ENCODE measurements at regions not wholly inside any gene's neighbourhood (a gene's known extent, or its start where the extent isn't known, plus 50 kb on each side); places are given as distances from the start of the nearest gene placed in this dataset.

DNA sequence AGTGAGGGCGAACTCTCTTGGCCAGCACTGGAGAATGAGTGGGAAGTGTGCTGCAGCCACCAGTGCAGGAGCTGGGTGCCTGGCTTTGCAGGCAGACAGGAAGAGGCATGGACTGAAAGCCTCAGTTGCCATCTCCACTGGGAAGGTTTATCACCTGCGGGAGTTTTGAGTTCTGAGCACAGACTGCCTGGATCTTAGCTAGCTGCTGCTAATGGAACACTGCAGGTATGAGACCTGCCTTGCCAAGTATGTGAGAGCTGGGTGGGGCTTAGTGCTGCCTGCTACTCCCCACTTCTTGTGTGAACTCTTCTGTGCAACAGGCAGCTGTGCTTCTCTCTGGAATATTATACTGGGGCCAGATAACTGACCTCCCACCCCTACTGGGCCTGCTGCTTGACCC, 424.1 kb downstream of the TLR4 start:
- no peaks in the 10 kb centered on the region for H3K9me2 ChIP-seq (ENCODE audit: insufficient read depth, low read length)
- no peak overlapping the region for H3K4me2 ChIP-seq (ENCODE audit: low read length)
- H3K27me3 ChIP-seq (ENCODE audit: insufficient read depth, low read depth, low read length) = no peaks in the 10 kb centered on the region
- no peak overlapping the region for H3K4me3 ChIP-seq (ENCODE audit: low read length)
- no peaks in the 10 kb centered on the region for H3K36me3 ChIP-seq (ENCODE audit: insufficient read depth, low read length)
- H2AFZ ChIP-seq (ENCODE audit: low read depth, low read length) = no peak overlapping the region
- H3K27ac ChIP-seq (ENCODE audit: low read length) = no peak overlapping the region
- H3K9me3 ChIP-seq (ENCODE audit: low read length) = no peaks in the 10 kb centered on the region
- no peak for TF ChIP-seq POLR2AphosphoS5 (IDR thresholded peaks at IDR 0.05)
- TF ChIP-seq, protein P1, sequence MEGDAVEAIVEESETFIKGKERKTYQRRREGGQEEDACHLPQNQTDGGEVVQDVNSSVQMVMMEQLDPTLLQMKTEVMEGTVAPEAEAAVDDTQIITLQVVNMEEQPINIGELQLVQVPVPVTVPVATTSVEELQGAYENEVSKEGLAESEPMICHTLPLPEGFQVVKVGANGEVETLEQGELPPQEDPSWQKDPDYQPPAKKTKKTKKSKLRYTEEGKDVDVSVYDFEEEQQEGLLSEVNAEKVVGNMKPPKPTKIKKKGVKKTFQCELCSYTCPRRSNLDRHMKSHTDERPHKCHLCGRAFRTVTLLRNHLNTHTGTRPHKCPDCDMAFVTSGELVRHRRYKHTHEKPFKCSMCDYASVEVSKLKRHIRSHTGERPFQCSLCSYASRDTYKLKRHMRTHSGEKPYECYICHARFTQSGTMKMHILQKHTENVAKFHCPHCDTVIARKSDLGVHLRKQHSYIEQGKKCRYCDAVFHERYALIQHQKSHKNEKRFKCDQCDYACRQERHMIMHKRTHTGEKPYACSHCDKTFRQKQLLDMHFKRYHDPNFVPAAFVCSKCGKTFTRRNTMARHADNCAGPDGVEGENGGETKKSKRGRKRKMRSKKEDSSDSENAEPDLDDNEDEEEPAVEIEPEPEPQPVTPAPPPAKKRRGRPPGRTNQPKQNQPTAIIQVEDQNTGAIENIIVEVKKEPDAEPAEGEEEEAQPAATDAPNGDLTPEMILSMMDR (IDR thresholded peaks at IDR 0.05; ENCODE audit: poor library complexity, severe bottlenecking) = no peak
- TF ChIP-seq SMC3 (conservative IDR thresholded peaks at IDR 0.05; ENCODE audit: poor library complexity) = no peak
- TF ChIP-seq EP300 (conservative IDR thresholded peaks at IDR 0.05; ENCODE audit: poor library complexity, severe bottlenecking) = no peak
- TF ChIP-seq RAD21 (conservative IDR thresholded peaks at IDR 0.05) = no peak
- TF ChIP-seq MXI1 (conservative IDR thresholded peaks at IDR 0.05; ENCODE audit: poor library complexity, severe bottlenecking) = no peak
- TF ChIP-seq REST (IDR thresholded peaks at IDR 0.05; ENCODE audit: borderline replicate concordance) = no peak
- no peaks in the 10 kb centered on the region for H3K79me2 ChIP-seq (replicated peaks; ENCODE audit: insufficient read depth, low read length)
- no peaks in the 10 kb centered on the region for H4K20me1 ChIP-seq (ENCODE audit: insufficient read depth)
- no peak overlapping the region for H3K9ac ChIP-seq (ENCODE audit: low read length)
- no peaks in the 10 kb centered on the region for H3F3A ChIP-seq (ENCODE audit: insufficient read depth, low read length, poor library complexity, severe bottlenecking)

DNA sequence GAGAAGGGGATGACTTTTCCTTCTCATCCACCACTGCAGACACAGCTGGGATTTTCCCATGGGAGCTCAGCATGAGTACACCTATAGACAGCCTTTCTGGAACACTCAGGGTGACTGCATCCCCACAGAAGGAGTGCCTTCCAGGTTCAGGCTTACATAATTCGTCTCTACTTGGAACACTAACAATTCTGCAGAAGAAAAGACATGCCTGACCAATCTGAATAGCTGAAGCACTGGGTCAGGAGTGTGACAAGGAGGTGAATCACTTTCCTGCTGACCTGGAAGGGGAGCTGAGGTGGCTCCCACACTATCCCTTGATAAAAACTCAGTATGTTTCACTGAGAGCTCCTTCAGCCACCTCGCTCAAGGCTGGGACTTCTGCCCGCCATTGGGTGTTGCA, 425.3 kb downstream of the TLR4 start:
- H3K9ac ChIP-seq (ENCODE audit: low read length) = no peak overlapping the region
- H3K27me3 ChIP-seq (ENCODE audit: insufficient read depth, low read depth, low read length) = no peaks in the 10 kb centered on the region
- H4K20me1 ChIP-seq (ENCODE audit: insufficient read depth) = no peaks in the 10 kb centered on the region
- H3F3A ChIP-seq (ENCODE audit: insufficient read depth, low read length, poor library complexity, severe bottlenecking) = no peaks in the 10 kb centered on the region
- no peak overlapping the region for H3K27ac ChIP-seq (ENCODE audit: low read length)
- H3K9me2 ChIP-seq (ENCODE audit: insufficient read depth, low read length) = no peaks in the 10 kb centered on the region
- H3K4me3 ChIP-seq (ENCODE audit: low read length) = no peak overlapping the region
- H3K79me2 ChIP-seq (replicated peaks; ENCODE audit: insufficient read depth, low read length) = no peaks in the 10 kb centered on the region
- no peak overlapping the region for H3K4me2 ChIP-seq (ENCODE audit: low read length)
- no peak overlapping the region for H2AFZ ChIP-seq (ENCODE audit: low read depth, low read length)
- H3K9me3 ChIP-seq (ENCODE audit: low read length) = no peaks in the 10 kb centered on the region
- H3K36me3 ChIP-seq (ENCODE audit: insufficient read depth, low read length) = no peaks in the 10 kb centered on the region
- no peak for TF ChIP-seq EP300 (conservative IDR thresholded peaks at IDR 0.05; ENCODE audit: poor library complexity, severe bottlenecking)
- no peak for TF ChIP-seq TAF1 (IDR thresholded peaks at IDR 0.05; ENCODE audit: low read depth)
- TF ChIP-seq, protein P1 (IDR thresholded peaks at IDR 0.05; ENCODE audit: poor library complexity, severe bottlenecking) = no peak
- TF ChIP-seq SMC3 (conservative IDR thresholded peaks at IDR 0.05; ENCODE audit: poor library complexity) = no peak
- no peak for TF ChIP-seq POLR2AphosphoS5 (IDR thresholded peaks at IDR 0.05)
- no peak for TF ChIP-seq RAD21 (conservative IDR thresholded peaks at IDR 0.05)
- no peak for TF ChIP-seq REST (IDR thresholded peaks at IDR 0.05; ENCODE audit: borderline replicate concordance)
- TF ChIP-seq EZH2 (IDR thresholded peaks at IDR 0.05; ENCODE audit: borderline replicate concordance, insufficient read depth, low read length, poor library complexity, severe bottlenecking) = no peak
- no peak for TF ChIP-seq MXI1 (conservative IDR thresholded peaks at IDR 0.05; ENCODE audit: poor library complexity, severe bottlenecking)

Measured in neural cell (in vitro differentiated cells).